ENCODE measurements at regions not wholly inside any gene's neighbourhood (a gene's known extent, or its start where the extent isn't known, plus 50 kb on each side); places are given as distances from the start of the nearest gene placed in this dataset.
A peak's percentile ranks its signal among the peaks of the same experiment; 100 is the strongest.

- no peaks in the 10 kb centered on the region for H3K27me3 Mint-ChIP-seq
- no peaks in the 10 kb centered on the region for H3K9me3 Mint-ChIP-seq
- no peak overlapping the region for H3K4me3 Mint-ChIP-seq
- H3K4me1 Mint-ChIP-seq (ENCODE audit: low read depth) = no peaks in the 10 kb centered on the region
- no peaks in the 10 kb centered on the region for H3K36me3 Mint-ChIP-seq (ENCODE audit: low read depth)
- H3K27ac Mint-ChIP-seq = no peak overlapping the region
Measured at GRCh38 chr20:57808264-57809070, 98.7 kb upstream of the PMEPA1 start.

- Mint-ChIP-seq H3K4me1 (ENCODE audit: low read depth) (no peaks in the 10 kb centered on the region), H3K36me3 (ENCODE audit: low read depth) (no peaks in the 10 kb centered on the region), H3K9me3 (no peaks in the 10 kb centered on the region), H3K4me3 (no peak overlapping the region), H3K27me3 (no peaks in the 10 kb centered on the region), H3K27ac (no peak overlapping the region)
Measured at GRCh38 chr20:57807401-57808263, 97.8 kb upstream of the PMEPA1 start.

- Mint-ChIP-seq H3K4me1 (ENCODE audit: low read depth) (no peaks in the 10 kb centered on the region), H3K9me3 (no peaks in the 10 kb centered on the region), H3K36me3 (ENCODE audit: low read depth) (no peaks in the 10 kb centered on the region), H3K27ac (no peak overlapping the region), H3K27me3 (no peaks in the 10 kb centered on the region), H3K4me3 (no peak overlapping the region)
Measured at GRCh38 chr20:57806975-57807374, 97.2 kb upstream of the PMEPA1 start.

GRCh38 chr20:57806476-57806875 is 96.7 kb upstream of the PMEPA1 start:
- Mint-ChIP-seq H3K36me3 (ENCODE audit: low read depth) (no peaks in the 10 kb centered on the region), H3K4me3 (no peak overlapping the region), H3K27me3 (no peaks in the 10 kb centered on the region), H3K9me3 (no peaks in the 10 kb centered on the region), H3K27ac (no peak overlapping the region), H3K4me1 (ENCODE audit: low read depth) (no peaks in the 10 kb centered on the region)

GRCh38 chr20:57805747-57806146 is 95.9 kb upstream of the PMEPA1 start:
- Mint-ChIP-seq H3K9me3 (no peaks in the 10 kb centered on the region), H3K36me3 (ENCODE audit: low read depth) (no peaks in the 10 kb centered on the region), H3K27ac (no peak overlapping the region), H3K4me1 (ENCODE audit: low read depth) (no peaks in the 10 kb centered on the region), H3K27me3 (no peaks in the 10 kb centered on the region), H3K4me3 (no peak overlapping the region)

- H3K27ac Mint-ChIP-seq = no peak overlapping the region
- no peaks in the 10 kb centered on the region for H3K4me1 Mint-ChIP-seq (ENCODE audit: low read depth)
- H3K36me3 Mint-ChIP-seq (ENCODE audit: low read depth) = no peaks in the 10 kb centered on the region
- no peaks in the 10 kb centered on the region for H3K27me3 Mint-ChIP-seq
- no peak overlapping the region for H3K4me3 Mint-ChIP-seq
- no peaks in the 10 kb centered on the region for H3K9me3 Mint-ChIP-seq
Measured at GRCh38 chr20:57804470-57805250, 94.8 kb upstream of the PMEPA1 start.

- Mint-ChIP-seq H3K4me1 (ENCODE audit: low read depth) (no peaks in the 10 kb centered on the region), H3K27me3 (no peaks in the 10 kb centered on the region), H3K27ac (no peak overlapping the region)
Measured at GRCh38 chr20:57803508-57804005, 93.7 kb upstream of the PMEPA1 start.

GRCh38 chr20:57802765-57803507 is 93.1 kb upstream of the PMEPA1 start:
- Mint-ChIP-seq H3K36me3 (ENCODE audit: low read depth) (no peaks in the 10 kb centered on the region), H3K4me1 (ENCODE audit: low read depth) (no peaks in the 10 kb centered on the region), H3K27me3 (no peaks in the 10 kb centered on the region), H3K27ac (no peak overlapping the region), H3K4me3 (no peak overlapping the region), H3K9me3 (no peaks in the 10 kb centered on the region)

More at GRCh38 chr20:57803508-57804005, 93.7 kb upstream of the PMEPA1 start:
- H3K4me3 Mint-ChIP-seq = no peak overlapping the region
- H3K36me3 Mint-ChIP-seq (ENCODE audit: low read depth) = no peaks in the 10 kb centered on the region
- H3K9me3 Mint-ChIP-seq = no peaks in the 10 kb centered on the region

GRCh38 chr20:57801581-57801980 is 91.8 kb upstream of the PMEPA1 start:
- Mint-ChIP-seq H3K27ac (no peak overlapping the region), H3K4me1 (ENCODE audit: low read depth) (no peaks in the 10 kb centered on the region), H3K27me3 (no peaks in the 10 kb centered on the region), H3K9me3 (no peaks in the 10 kb centered on the region), H3K4me3 (no peak overlapping the region), H3K36me3 (ENCODE audit: low read depth) (no peaks in the 10 kb centered on the region)

GRCh38 chr20:57800791-57801430 is 91.1 kb upstream of the PMEPA1 start:
- Mint-ChIP-seq H3K4me1 (ENCODE audit: low read depth) (no peaks in the 10 kb centered on the region), H3K9me3 (no peaks in the 10 kb centered on the region), H3K27me3 (no peaks in the 10 kb centered on the region), H3K36me3 (ENCODE audit: low read depth) (no peaks in the 10 kb centered on the region), H3K4me3 (no peak overlapping the region), H3K27ac (peak overlapping the region; percentile 34)

- Mint-ChIP-seq H3K27me3 (no peaks in the 10 kb centered on the region), H3K4me3 (no peak overlapping the region), H3K4me1 (ENCODE audit: low read depth) (no peaks in the 10 kb centered on the region)
Measured at GRCh38 chr20:57797401-57797800, 87.6 kb upstream of the PMEPA1 start.

GRCh38 chr20:57795977-57796560 is 86.3 kb upstream of the PMEPA1 start:
- H3K36me3 Mint-ChIP-seq (ENCODE audit: low read depth) = no peaks in the 10 kb centered on the region
- no peaks in the 10 kb centered on the region for H3K27me3 Mint-ChIP-seq
- H3K9me3 Mint-ChIP-seq = no peaks in the 10 kb centered on the region
- H3K4me1 Mint-ChIP-seq (ENCODE audit: low read depth) = no peaks in the 10 kb centered on the region
- H3K27ac Mint-ChIP-seq = no peak overlapping the region
- H3K4me3 Mint-ChIP-seq = no peak overlapping the region

More at GRCh38 chr20:57797401-57797800, 87.6 kb upstream of the PMEPA1 start:
- no peak overlapping the region for H3K27ac Mint-ChIP-seq
- H3K36me3 Mint-ChIP-seq (ENCODE audit: low read depth) = no peaks in the 10 kb centered on the region
- no peaks in the 10 kb centered on the region for H3K9me3 Mint-ChIP-seq

- Mint-ChIP-seq H3K4me3 (no peak overlapping the region), H3K36me3 (ENCODE audit: low read depth) (no peaks in the 10 kb centered on the region), H3K9me3 (no peaks in the 10 kb centered on the region), H3K27ac (no peak overlapping the region), H3K27me3 (no peaks in the 10 kb centered on the region), H3K4me1 (ENCODE audit: low read depth) (no peaks in the 10 kb centered on the region)
Measured at GRCh38 chr20:57795342-57795697, 85.5 kb upstream of the PMEPA1 start.
